ENCODE measurements at regions not wholly inside any gene's neighbourhood (a gene's known extent, or its start where the extent isn't known, plus 50 kb on each side); places are given as distances from the start of the nearest gene placed in this dataset.

GRCh38 chr9:78831726-78832125, 534.8 kb downstream of the PSAT1 start:
- H3K9me3 ChIP-seq (ENCODE audit: low read depth), result no peaks in the 10 kb centered on the region
- no peaks in the 10 kb centered on the region for H3K36me3 ChIP-seq
- H3K27ac ChIP-seq, result no peak overlapping the region
- no peak for TF ChIP-seq CTCF (IDR thresholded peaks at IDR 0.05; ENCODE audit: low read depth, low read length)
- no peak overlapping the region for H3K4me3 ChIP-seq
- no peak for DNase-seq (ENCODE audit: low read depth in 1 of 2, low spot score in 1 of 2)
- H3K4me1 ChIP-seq (ENCODE audit: low read depth), result no peaks in the 10 kb centered on the region
- no peaks in the 10 kb centered on the region for H3K27me3 ChIP-seq

- Histone ChIP-seq H3K4me3 (no peak overlapping the region), H3K4me1 (ENCODE audit: low read depth) (no peaks in the 10 kb centered on the region), H3K36me3 (no peaks in the 10 kb centered on the region), H3K9me3 (ENCODE audit: low read depth) (no peaks in the 10 kb centered on the region), H3K27ac (no peak overlapping the region), H3K27me3 (no peaks in the 10 kb centered on the region)
- no peak for DNase-seq (ENCODE audit: low read depth in 1 of 2, low spot score in 1 of 2)
- no peak for TF ChIP-seq CTCF (IDR thresholded peaks at IDR 0.05; ENCODE audit: low read depth, low read length)
Observed at GRCh38 chr9:78835928-78836450, 539.1 kb downstream of the PSAT1 start.

GRCh38 chr9:78839252-78839651, 542.3 kb downstream of the PSAT1 start:
- Histone ChIP-seq H3K27me3 (no peaks in the 10 kb centered on the region), H3K4me3 (no peak overlapping the region), H3K36me3 (no peaks in the 10 kb centered on the region), H3K27ac (no peak overlapping the region), H3K9me3 (ENCODE audit: low read depth) (no peaks in the 10 kb centered on the region), H3K4me1 (ENCODE audit: low read depth) (no peaks in the 10 kb centered on the region)
- no peak for TF ChIP-seq CTCF (IDR thresholded peaks at IDR 0.05; ENCODE audit: low read depth, low read length)
- no peak for DNase-seq (ENCODE audit: low read depth in 1 of 2, low spot score in 1 of 2)

GRCh38 chr9:78848061-78848460, 551.1 kb downstream of the PSAT1 start:
- H3K36me3 ChIP-seq, result no peaks in the 10 kb centered on the region
- no peak for TF ChIP-seq CTCF (IDR thresholded peaks at IDR 0.05; ENCODE audit: low read depth, low read length)
- DNase-seq (ENCODE audit: low read depth in 1 of 2, low spot score in 1 of 2), result no peak

GRCh38 chr9:78856144-78856543, 559.2 kb downstream of the PSAT1 start:
- no peak for TF ChIP-seq CTCF (IDR thresholded peaks at IDR 0.05; ENCODE audit: low read depth, low read length)
- H3K27ac ChIP-seq, result no peak overlapping the region
- no peaks in the 10 kb centered on the region for H3K27me3 ChIP-seq
- H3K4me1 ChIP-seq (ENCODE audit: low read depth), result no peaks in the 10 kb centered on the region
- no peak for DNase-seq (ENCODE audit: low read depth in 1 of 2, low spot score in 1 of 2)
- H3K36me3 ChIP-seq, result no peaks in the 10 kb centered on the region
- H3K4me3 ChIP-seq, result no peak overlapping the region
- no peaks in the 10 kb centered on the region for H3K9me3 ChIP-seq (ENCODE audit: low read depth)

More at GRCh38 chr9:78848061-78848460, 551.1 kb downstream of the PSAT1 start:
- Histone ChIP-seq H3K4me3 (no peak overlapping the region), H3K4me1 (ENCODE audit: low read depth) (no peaks in the 10 kb centered on the region), H3K27ac (no peak overlapping the region), H3K27me3 (no peaks in the 10 kb centered on the region), H3K9me3 (ENCODE audit: low read depth) (no peaks in the 10 kb centered on the region)

GRCh38 chr9:78856781-78857180, 559.9 kb downstream of the PSAT1 start:
- no peak overlapping the region for H3K27ac ChIP-seq
- no peaks in the 10 kb centered on the region for H3K9me3 ChIP-seq (ENCODE audit: low read depth)
- H3K27me3 ChIP-seq, result no peaks in the 10 kb centered on the region
- H3K4me1 ChIP-seq (ENCODE audit: low read depth), result no peaks in the 10 kb centered on the region
- no peak for DNase-seq (ENCODE audit: low read depth in 1 of 2, low spot score in 1 of 2)
- H3K4me3 ChIP-seq, result no peak overlapping the region
- no peaks in the 10 kb centered on the region for H3K36me3 ChIP-seq
- no peak for TF ChIP-seq CTCF (IDR thresholded peaks at IDR 0.05; ENCODE audit: low read depth, low read length)
